GM18951 (cell line): ENCODE measurements at regions not wholly inside any gene's neighbourhood (a gene's known extent, or its start where the extent isn't known, plus 50 kb on each side); places are given as distances from the start of the nearest gene placed in this dataset.
"Not testable (repeated sequence)": the region's sequence is repeated elsewhere in the genome, so short reads cannot be mapped to it uniquely, and the experiment has no call there.

Experiments
- POLR2A ChIP-seq: IDR thresholded peaks from 4 replicates; pipeline ENCODE4 v1.6.1; 2011; ENCODE audit warnings: mild to moderate bottlenecking; ENCODE audit not compliant: insufficient read length, insufficient read depth; ENCODE audit errors: extremely low read depth
- in situ Hi-C: fragments of 300-500 bp; cut with MboI; formaldehyde crosslinking; loops from one replicate; pipeline ENCODE4 v1.12.0; 2022; ENCODE audit warnings: low sequenced_read_pairs, mixed read lengths, inconsistent platforms; ENCODE audit not compliant: unreplicated experiment

GRCh38 chr15:95032156-95032555 is 800.8 kb downstream of the MCTP2 start:
- in situ Hi-C loops: no loop called here
- no peak for TF ChIP-seq POLR2A

- TF ChIP-seq POLR2A: no peak
- in situ Hi-C loops: no loop called here
Measured at GRCh38 chr15:95035106-95035505, 803.7 kb downstream of the MCTP2 start.

GRCh38 chr15:95041297-95041696 is 809.9 kb downstream of the MCTP2 start:
- in situ Hi-C loops: no loop called here
- no peak for TF ChIP-seq POLR2A

DNA sequence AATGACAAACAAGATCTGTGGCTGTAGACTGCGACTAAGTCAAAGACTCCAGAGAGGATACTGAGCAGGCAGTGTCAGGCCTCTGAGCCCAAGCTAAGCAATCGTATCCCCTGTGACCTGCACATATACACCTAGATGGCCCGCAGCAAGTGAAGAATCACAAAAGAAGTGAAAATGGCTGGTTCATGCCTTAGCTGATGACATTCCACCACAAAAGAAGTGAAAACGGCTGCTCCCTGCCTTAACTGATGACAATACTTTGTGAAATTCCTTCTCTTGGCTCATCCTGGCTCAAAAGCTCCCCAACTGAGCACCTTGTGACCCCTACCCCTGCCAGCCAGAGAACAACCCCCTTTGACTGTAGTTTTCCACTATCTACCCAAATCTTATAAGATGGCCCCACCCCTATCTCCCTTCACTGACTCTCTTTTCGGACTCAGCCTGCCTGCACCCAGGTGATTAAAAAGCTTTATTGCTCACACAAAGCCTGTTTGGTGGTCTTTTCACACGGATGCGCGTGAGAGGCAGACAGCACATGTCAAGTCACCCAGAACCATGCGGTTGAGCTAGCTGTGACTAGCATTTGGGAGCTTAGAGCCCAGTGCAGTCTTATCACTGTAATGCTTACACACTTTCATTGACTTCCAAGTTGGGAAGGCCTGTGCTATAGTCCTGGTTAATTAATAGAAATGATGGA is 812.0 kb downstream of the MCTP2 start:
- in situ Hi-C loops: not testable (repeated sequence)

DNA sequence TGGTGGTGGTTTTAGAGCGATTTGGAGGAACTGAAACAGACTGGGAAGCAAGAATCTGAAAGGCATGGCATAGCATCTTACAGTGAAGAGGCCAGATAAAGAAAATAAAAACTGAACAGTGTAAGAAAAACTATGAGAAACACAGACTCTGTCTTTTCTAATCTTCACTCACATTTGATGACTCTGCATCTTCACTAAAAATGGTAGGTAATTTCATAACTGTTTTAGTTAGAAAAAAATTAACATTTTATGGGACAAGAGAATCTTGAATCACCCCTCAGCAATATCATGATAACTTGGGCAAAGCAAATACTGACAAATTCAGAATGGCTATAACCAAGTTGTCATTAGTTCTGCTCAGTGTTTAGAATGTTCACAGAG is 812.6 kb downstream of the MCTP2 start:
- in situ Hi-C loops: no loop called here
- TF ChIP-seq POLR2A: no peak

DNA sequence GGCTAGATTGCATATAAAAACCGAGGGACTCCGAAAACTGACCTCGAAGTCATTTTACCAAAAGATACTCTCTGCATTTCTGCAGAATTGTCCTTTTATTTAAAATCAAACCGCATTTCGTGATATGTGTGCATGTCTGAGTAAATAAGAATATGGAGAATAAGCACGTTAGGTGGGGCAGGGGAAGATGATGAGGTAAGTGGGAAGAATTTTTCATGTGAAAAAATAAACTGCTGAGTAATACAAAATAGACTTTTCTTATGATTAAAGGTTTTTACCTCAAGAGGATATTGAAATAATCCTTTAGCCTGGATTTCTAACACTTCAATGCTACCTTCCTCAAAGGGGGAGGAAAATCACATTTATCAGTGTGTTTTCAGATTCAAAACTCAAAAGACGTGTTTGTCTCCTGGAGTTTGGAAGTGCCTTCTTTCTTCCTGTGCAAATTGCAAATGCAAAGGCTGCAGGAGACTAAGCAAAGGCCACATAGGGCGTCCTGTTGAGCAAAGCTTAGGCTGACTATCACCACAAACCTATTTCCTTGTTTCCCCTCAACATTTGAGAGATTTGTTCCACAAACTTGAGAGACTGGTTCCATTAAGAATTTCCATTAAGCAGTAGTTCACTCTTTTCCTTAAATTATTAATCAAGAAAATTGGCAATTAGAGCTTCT is 813.5 kb downstream of the MCTP2 start:
- in situ Hi-C loops: no loop called here
- TF ChIP-seq POLR2A: no peak

- in situ Hi-C loops: no loop called here
Measured at GRCh38 chr15:95051861-95052260, 820.5 kb downstream of the MCTP2 start.

GRCh38 chr15:95059346-95059905 is 828.1 kb downstream of the MCTP2 start:
- TF ChIP-seq POLR2A: no peak
- in situ Hi-C loops: no loop called here

More at GRCh38 chr15:95051861-95052260, 820.5 kb downstream of the MCTP2 start:
- TF ChIP-seq POLR2A: no peak

- no peak for TF ChIP-seq POLR2A
- in situ Hi-C loops: no loop called here
Measured at GRCh38 chr15:95068701-95069521, 837.5 kb downstream of the MCTP2 start.

GRCh38 chr15:95075792-95076677 is 844.7 kb downstream of the MCTP2 start:
- no peak for TF ChIP-seq POLR2A
- in situ Hi-C loops: no loop called here

DNA sequence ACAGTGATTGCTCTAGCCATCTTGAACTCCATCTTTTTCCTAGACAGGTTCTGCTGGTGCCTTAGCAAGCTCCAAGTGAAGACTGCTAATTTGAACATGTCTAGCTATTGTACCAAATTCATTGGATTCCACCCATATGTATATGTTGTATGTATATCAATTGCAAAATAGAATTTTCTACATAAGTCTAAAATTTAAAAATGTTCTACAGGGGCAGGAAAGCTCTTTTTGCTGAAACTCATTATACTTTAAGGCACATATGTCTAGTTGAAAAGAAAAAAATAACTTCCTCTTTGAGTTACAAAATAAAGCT is 845.3 kb downstream of the MCTP2 start:
- no peak for TF ChIP-seq POLR2A
- in situ Hi-C loops: no loop called here

- no peak for TF ChIP-seq POLR2A
- in situ Hi-C loops: no loop called here
Measured at GRCh38 chr15:95078003-95078402, 846.6 kb downstream of the MCTP2 start.

GRCh38 chr15:95080228-95080627 is 848.9 kb downstream of the MCTP2 start:
- in situ Hi-C loops: not testable (repeated sequence)
